Lung (tissue), 11 donors: ENCODE measurements at regions not wholly inside any gene's neighbourhood (a gene's known extent, or its start where the extent isn't known, plus 50 kb on each side); places are given as distances from the start of the nearest gene placed in this dataset.

Source experiments
- ATAC-seq: fragments of 200-7000 bp; cut with Tn5 transposase; one replicate; pipeline ENCODE4 v1.9.1; 2020; ENCODE audit warnings: moderate number of reproducible peaks; ENCODE audit not compliant: insufficient read depth, low FRiP score
- DNase-seq, 3 donors: peaks; one replicate each; pipeline ENCODE4 v3.0.0-alpha.2; 2013 to 2017
- H3K27ac ChIP-seq, 2 donors: one replicate each; pipeline ENCODE4 v1.5.1; 2013; ENCODE audit warnings: mild to moderate bottlenecking in 2 of 2, moderate library complexity in 2 of 2, control low read depth in 1 of 2, inconsistent platforms in 1 of 2, low read depth in 1 of 2, low read length in 1 of 2
- H3K27me3 ChIP-seq, 3 donors: one replicate each; pipeline ENCODE4 v1.5.1; 2013; ENCODE audit warnings: low read length in 2 of 3; ENCODE audit not compliant: control insufficient read depth in 3 of 3, insufficient read depth in 3 of 3
- H3K36me3 ChIP-seq, 4 donors: one replicate each; pipeline ENCODE4 v1.5.1; 2013; ENCODE audit warnings: low read length in 4 of 4, mild to moderate bottlenecking in 1 of 4, moderate library complexity in 1 of 4; ENCODE audit not compliant: control insufficient read depth in 4 of 4, insufficient read depth in 4 of 4
- H3K4me1 ChIP-seq, 5 donors: one replicate each; pipeline ENCODE4 v1.5.1; 2013; ENCODE audit warnings: low read length in 5 of 5, mild to moderate bottlenecking in 2 of 5, moderate library complexity in 1 of 5; ENCODE audit not compliant: control insufficient read depth in 5 of 5, insufficient read depth in 5 of 5
- H3K4me3 ChIP-seq: one replicate; pipeline ENCODE4 v1.5.1; 2013; ENCODE audit warnings: mild to moderate bottlenecking, control low read depth, moderate library complexity
- H3K9ac ChIP-seq, 2 donors: one replicate each; pipeline ENCODE4 v1.5.1; 2013; ENCODE audit warnings: low read length in 2 of 2, control low read depth in 1 of 2; ENCODE audit not compliant: insufficient read depth in 1 of 2
- H3K9me3 ChIP-seq, 4 donors: one replicate each; pipeline ENCODE4 v1.5.1; 2013; ENCODE audit warnings: low read length in 3 of 4, mild to moderate bottlenecking in 1 of 4, moderate library complexity in 1 of 4; ENCODE audit not compliant: control insufficient read depth in 4 of 4, insufficient read depth in 3 of 4
- WGBS, 2 donors: extraction: QIAGEN DNeasy Blood & Tissue Kit; methylation state at CpG; one replicate each; pipeline ENCODE4 v1.1.7; 2013; 5-methylcytosine and 5-hydroxymethylcytosine counted together
- TF ChIP-seq, protein P1 (sequence below): IDR thresholded peaks from 2 replicates; pipeline ENCODE4 v1.5.1; 2012; ENCODE audit warnings: mild to moderate bottlenecking; ENCODE audit errors: control extremely low read depth, extremely low read depth
- donor health status: control.
- donor health status: control.
- donor health status: Bipolar disorder and iron deficiency.
- donor health status: healthy.
- donor health status: DM: yes; HTN: yes; CAD: no.

DNA sequence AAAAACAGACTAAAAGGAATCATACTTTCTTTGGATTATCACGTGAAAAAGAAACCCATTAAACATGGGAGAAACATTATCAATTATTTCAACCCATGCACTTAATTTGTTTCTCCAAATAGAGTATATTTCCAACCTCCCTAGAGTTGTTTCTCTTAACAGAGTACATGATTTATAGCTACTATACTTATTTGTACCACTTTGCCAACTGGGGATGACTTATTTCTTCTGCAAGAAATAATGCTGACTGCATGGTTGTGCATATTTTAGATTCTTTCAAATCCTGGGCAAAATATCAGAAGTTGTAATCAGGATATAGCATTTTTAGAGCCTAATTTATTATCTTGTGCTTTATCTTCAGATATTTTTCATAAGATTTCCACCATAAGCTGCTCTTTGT lies 629.1 kb upstream of the EYS start:
- no peaks in the 10 kb centered on the region for H3K9me3 ChIP-seq
- H3K27ac ChIP-seq: no peak overlapping the region
- H3K36me3 ChIP-seq: no peaks in the 10 kb centered on the region
- no peak for DNase-seq
- WGBS, 2 donors: 73 to 78% methylated on average over 1 of the region's 1 CpG
- H3K4me1 ChIP-seq: no peaks in the 10 kb centered on the region
- ATAC-seq: no peak
- H3K27me3 ChIP-seq: no peaks in the 10 kb centered on the region
- TF ChIP-seq, protein P1, sequence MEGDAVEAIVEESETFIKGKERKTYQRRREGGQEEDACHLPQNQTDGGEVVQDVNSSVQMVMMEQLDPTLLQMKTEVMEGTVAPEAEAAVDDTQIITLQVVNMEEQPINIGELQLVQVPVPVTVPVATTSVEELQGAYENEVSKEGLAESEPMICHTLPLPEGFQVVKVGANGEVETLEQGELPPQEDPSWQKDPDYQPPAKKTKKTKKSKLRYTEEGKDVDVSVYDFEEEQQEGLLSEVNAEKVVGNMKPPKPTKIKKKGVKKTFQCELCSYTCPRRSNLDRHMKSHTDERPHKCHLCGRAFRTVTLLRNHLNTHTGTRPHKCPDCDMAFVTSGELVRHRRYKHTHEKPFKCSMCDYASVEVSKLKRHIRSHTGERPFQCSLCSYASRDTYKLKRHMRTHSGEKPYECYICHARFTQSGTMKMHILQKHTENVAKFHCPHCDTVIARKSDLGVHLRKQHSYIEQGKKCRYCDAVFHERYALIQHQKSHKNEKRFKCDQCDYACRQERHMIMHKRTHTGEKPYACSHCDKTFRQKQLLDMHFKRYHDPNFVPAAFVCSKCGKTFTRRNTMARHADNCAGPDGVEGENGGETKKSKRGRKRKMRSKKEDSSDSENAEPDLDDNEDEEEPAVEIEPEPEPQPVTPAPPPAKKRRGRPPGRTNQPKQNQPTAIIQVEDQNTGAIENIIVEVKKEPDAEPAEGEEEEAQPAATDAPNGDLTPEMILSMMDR: no peak
- H3K4me3 ChIP-seq: no peak overlapping the region
- no peak overlapping the region for H3K9ac ChIP-seq

DNA sequence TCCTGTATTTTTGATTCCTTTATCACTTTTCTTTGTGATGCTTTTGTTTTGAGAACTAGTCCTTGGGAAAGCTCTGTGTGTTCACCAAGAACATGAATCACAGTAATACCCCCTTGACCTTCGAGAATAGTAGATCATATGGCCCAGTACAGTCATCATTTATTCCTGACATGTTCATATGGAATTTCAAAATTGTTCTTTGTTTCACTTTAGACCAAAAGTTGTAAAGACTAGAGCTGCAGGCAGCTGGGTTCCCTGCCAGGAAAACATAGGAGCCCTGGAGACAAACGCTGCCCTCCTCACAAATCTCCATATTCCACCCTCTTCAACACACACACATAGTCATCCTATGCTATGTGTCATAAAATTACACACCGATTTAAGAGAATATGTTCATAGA lies 621.2 kb upstream of the EYS start:
- 80 to 84% methylated on average over 3 of the region's 3 CpGs for WGBS, 2 donors
- no peak overlapping the region for H3K9ac ChIP-seq
- no peaks in the 10 kb centered on the region for H3K27me3 ChIP-seq
- no peak overlapping the region for H3K27ac ChIP-seq
- H3K9me3 ChIP-seq: no peaks in the 10 kb centered on the region
- H3K36me3 ChIP-seq: no peaks in the 10 kb centered on the region
- no peak overlapping the region for H3K4me3 ChIP-seq
- DNase-seq (no peak), ATAC-seq (no peak)
- no peaks in the 10 kb centered on the region for H3K4me1 ChIP-seq
- TF ChIP-seq, protein P1: no peak

DNA sequence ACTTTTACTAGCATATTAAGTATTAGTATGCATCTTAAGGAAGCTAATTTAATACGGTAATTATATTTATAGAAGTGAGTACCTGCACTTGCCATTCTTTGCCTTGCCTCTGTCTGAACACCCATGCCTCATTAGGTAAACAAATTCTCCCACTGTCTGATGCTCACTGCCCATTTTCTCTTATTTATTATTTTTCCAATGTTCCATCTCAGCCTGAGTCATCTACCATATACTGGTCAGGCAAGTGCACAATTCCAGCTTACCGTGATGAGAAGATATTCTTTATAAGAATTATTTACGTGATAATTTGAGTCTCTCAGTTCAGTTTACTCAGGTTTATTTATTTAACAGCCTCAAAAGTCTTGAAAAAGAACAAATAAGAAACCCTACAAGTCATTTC lies 619.2 kb upstream of the EYS start:
- Histone ChIP-seq H3K4me3 (no peak overlapping the region), H3K9ac (no peak overlapping the region), H3K9me3 (no peaks in the 10 kb centered on the region), H3K4me1 (no peaks in the 10 kb centered on the region), H3K27me3 (no peaks in the 10 kb centered on the region), H3K27ac (no peak overlapping the region), H3K36me3 (no peaks in the 10 kb centered on the region)
- 65 to 66% methylated on average over 3 of the region's 3 CpGs for WGBS, 2 donors
- TF ChIP-seq, protein P1: no peak
- ATAC-seq (no peak), DNase-seq (no peak)

DNA sequence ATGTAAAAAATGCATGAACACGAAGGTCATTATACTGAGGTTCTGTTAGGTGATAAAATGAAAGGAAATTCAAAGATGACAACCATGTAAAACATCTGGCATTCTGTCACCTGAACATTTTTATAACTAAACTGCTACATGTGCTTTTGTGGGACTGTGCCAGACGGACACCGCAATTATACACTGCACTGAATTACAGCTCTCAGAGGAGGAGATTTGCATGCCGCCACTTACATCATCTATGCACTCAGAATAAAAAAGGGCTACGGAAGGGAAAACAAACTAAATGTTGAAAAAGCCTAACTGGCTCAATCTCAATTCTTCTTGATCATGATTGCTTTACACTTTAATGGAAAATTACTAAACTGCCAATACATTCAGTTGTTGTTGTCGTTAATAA lies 614.0 kb upstream of the EYS start:
- 85 to 90% methylated on average over 6 of the region's 6 CpGs for WGBS, 2 donors
- ATAC-seq (no peak), DNase-seq (no peak)
- H3K27ac ChIP-seq: no peak overlapping the region
- no peak overlapping the region for H3K4me3 ChIP-seq
- no peaks in the 10 kb centered on the region for H3K4me1 ChIP-seq
- H3K9me3 ChIP-seq: no peaks in the 10 kb centered on the region
- no peaks in the 10 kb centered on the region for H3K36me3 ChIP-seq
- H3K9ac ChIP-seq: no peak overlapping the region
- H3K27me3 ChIP-seq: no peaks in the 10 kb centered on the region
- TF ChIP-seq, protein P1: no peak
